Esophagus muscularis mucosa (tissue), 4 donors: ENCODE measurements at regions not wholly inside any gene's neighbourhood (a gene's known extent, or its start where the extent isn't known, plus 50 kb on each side); places are given as distances from the start of the nearest gene placed in this dataset.

Experiments used
- DNase-seq: peaks from one replicate; pipeline ENCODE4 v3.0.0-alpha.2; 2017; ENCODE audit errors: extremely low spot score
- H3K27ac ChIP-seq, 4 donors: fragments of 200-600 bp; sonication (generic); replicated peaks in 1 of 4; 1 replicate in 3 of 4; 2 replicates in 1 of 4; pipeline ENCODE4 v1.5.1; 2016 to 2019; ENCODE audit warnings: mild to moderate bottlenecking in 1 of 4
- H3K27me3 ChIP-seq, 4 donors: fragments of 200-600 bp; sonication (generic); one replicate each; pipeline versions ENCODE4 v1.5.1 to v1.6.0; 2016 to 2019
- H3K36me3 ChIP-seq, 4 donors: fragments of 200-600 bp; sonication (generic); one replicate each; pipeline ENCODE4 v1.5.1; 2016 to 2019
- H3K4me1 ChIP-seq, 4 donors: fragments of 200-600 bp; sonication (generic); one replicate each; pipeline ENCODE4 v1.5.1; 2016 to 2019
- H3K4me3 ChIP-seq, 4 donors: fragments of 200-600 bp; sonication (generic); 1 replicate in 2 of 4; 2 replicates in 2 of 4; pipeline ENCODE4 v1.5.1; 2016 to 2019; ENCODE audit warnings: mild to moderate bottlenecking in 4 of 4, moderate library complexity in 1 of 4
- H3K9me3 ChIP-seq, 4 donors: fragments of 200-600 bp; sonication (generic); 1 replicate in 3 of 4; 2 replicates in 1 of 4; pipeline ENCODE4 v1.5.1; 2016 to 2019
- EP300 ChIP-seq: sonication (generic); formaldehyde crosslinking; IDR thresholded peaks from one replicate; pipeline ENCODE4 v1.6.1; 2017; ENCODE audit warnings: antibody characterized with exemption
- POLR2A ChIP-seq: fragments of 450-650 bp; IDR thresholded peaks from one replicate; pipeline ENCODE4 v1.6.1; 2017; ENCODE audit warnings: antibody characterized with exemption, moderate library complexity, mild to moderate bottlenecking, low read depth
- POLR2AphosphoS5 ChIP-seq, 2 donors: sonication (generic); formaldehyde crosslinking; IDR thresholded peaks; one replicate each; pipeline ENCODE4 v1.6.1; 2017; ENCODE audit warnings: antibody characterized with exemption in 2 of 2
- WGBS: methylation state at CpG from one replicate; pipeline ENCODE4 v1.1.5; 2018; 5-methylcytosine and 5-hydroxymethylcytosine counted together
- intact Hi-C: fragments of 100-400 bp; cut with DNase I; formaldehyde crosslinking; loops from one replicate; pipeline ENCODE4 v1.15.1; 2023
- TF ChIP-seq, protein P1 (sequence below), 3 experiments: fragments of 200-600 bp in 2 of 3; fragments of 450-650 bp in 1 of 3; sonication (generic) in 2 of 3; IDR thresholded peaks; one replicate each; pipeline ENCODE4 v1.5.1; 2017 to 2019; ENCODE audit warnings: antibody characterized with exemption in 3 of 3, mild to moderate bottlenecking in 2 of 3, moderate library complexity in 1 of 3

DNA sequence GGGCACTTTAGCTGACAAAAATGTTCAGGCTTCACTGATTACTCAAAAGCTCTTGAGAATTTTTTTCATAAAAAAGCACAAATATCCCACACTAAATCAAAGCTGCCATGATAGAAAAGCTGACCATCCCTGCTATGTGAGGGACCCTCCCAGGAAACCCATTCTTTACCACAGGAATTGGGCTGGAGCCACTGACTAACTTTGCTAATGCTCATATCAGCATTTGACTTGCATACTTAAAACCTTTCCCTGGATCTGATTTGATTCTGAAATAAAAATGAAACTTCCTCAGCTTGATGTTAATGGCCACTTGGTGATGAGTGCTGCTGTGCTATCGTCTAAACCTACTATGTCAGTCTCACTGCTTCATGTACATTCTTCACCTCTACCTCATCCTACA, 243.6 kb downstream of the PRELID2 start:
- Histone ChIP-seq H3K4me1 (no peaks in the 10 kb centered on the region), H3K27me3 (no peaks in the 10 kb centered on the region), H3K27ac (no peak overlapping the region), H3K36me3 (no peaks in the 10 kb centered on the region), H3K4me3 (no peak overlapping the region), H3K9me3 (no peaks in the 10 kb centered on the region)
- TF ChIP-seq POLR2AphosphoS5 (IDR thresholded peaks at IDR 0.05) (no peak), EP300 (no peak), POLR2A (no peak)
- TF ChIP-seq, protein P1, sequence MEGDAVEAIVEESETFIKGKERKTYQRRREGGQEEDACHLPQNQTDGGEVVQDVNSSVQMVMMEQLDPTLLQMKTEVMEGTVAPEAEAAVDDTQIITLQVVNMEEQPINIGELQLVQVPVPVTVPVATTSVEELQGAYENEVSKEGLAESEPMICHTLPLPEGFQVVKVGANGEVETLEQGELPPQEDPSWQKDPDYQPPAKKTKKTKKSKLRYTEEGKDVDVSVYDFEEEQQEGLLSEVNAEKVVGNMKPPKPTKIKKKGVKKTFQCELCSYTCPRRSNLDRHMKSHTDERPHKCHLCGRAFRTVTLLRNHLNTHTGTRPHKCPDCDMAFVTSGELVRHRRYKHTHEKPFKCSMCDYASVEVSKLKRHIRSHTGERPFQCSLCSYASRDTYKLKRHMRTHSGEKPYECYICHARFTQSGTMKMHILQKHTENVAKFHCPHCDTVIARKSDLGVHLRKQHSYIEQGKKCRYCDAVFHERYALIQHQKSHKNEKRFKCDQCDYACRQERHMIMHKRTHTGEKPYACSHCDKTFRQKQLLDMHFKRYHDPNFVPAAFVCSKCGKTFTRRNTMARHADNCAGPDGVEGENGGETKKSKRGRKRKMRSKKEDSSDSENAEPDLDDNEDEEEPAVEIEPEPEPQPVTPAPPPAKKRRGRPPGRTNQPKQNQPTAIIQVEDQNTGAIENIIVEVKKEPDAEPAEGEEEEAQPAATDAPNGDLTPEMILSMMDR (IDR thresholded peaks at IDR 0.05), result no peak
- no peak for DNase-seq
- WGBS, result 94% methylated on average over 1 of the region's 1 CpG
- intact Hi-C loops, result no loop called here

- TF ChIP-seq POLR2A, result no peak
- H3K27me3 ChIP-seq, result no peaks in the 10 kb centered on the region
- DNase-seq, result no peak
- no peak overlapping the region for H3K4me3 ChIP-seq
- intact Hi-C loops, result no loop called here
- 79% methylated on average over 2 of the region's 2 CpGs for WGBS
- H3K36me3 ChIP-seq, result no peaks in the 10 kb centered on the region
- H3K4me1 ChIP-seq, result no peaks in the 10 kb centered on the region
- no peak overlapping the region for H3K27ac ChIP-seq
- H3K9me3 ChIP-seq, result peaks cover 0 to under 1% (median 0%) of the 10 kb centered on the region in 4 donors
Measured at GRCh38 chr5:145589063-145589462, 246.1 kb downstream of the PRELID2 start.

DNA sequence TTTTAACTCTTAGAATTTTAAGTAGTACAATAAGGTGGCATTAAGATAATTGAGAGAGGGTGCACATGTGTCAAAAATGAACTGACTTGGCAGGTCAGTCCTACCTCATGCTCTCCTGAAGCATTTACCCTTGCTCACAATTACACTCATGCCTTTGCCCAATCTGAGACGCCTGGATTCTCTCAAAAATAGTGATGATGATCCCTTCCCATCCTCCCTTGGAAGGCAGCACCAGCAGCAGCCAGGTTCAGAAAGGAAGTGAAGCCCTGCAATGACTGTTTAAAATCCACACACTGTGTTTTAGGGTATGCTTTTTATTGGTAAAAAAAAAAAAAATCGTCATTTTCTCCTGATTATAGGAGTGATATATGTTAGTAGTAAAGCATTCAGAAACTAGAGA, 246.6 kb downstream of the PRELID2 start:
- Histone ChIP-seq H3K36me3 (no peaks in the 10 kb centered on the region), H3K27ac (no peak overlapping the region), H3K9me3 (peaks cover 0 to 4% (median 0%) of the 10 kb centered on the region in 4 donors), H3K4me3 (no peak overlapping the region), H3K27me3 (no peaks in the 10 kb centered on the region), H3K4me1 (no peaks in the 10 kb centered on the region)
- DNase-seq, result no peak
- intact Hi-C loops, result no loop called here
- TF ChIP-seq POLR2A (no peak), POLR2AphosphoS5 (IDR thresholded peaks at IDR 0.05) (no peak), EP300 (no peak)
- TF ChIP-seq, protein P1 (IDR thresholded peaks at IDR 0.05), result no peak
- 67% methylated on average over 2 of the region's 2 CpGs for WGBS

DNA sequence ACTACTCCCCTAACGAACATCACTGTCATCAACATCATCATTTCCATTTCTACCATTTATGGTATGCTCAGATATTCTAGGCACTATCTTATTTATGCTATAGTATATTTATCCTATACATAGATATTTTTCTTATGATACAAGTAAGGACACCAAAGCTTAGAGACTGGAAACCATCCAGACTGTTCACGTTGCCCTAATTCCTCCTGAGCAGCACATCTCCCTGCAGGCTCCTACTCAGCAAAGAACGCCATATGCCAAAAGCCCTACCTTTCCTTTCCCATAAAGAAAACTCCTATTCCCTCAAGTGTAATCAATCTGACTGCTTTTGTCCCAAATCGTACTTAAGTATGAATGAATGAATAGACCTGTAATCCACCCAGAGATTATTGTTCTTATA, 247.0 kb downstream of the PRELID2 start:
- Histone ChIP-seq H3K36me3 (no peaks in the 10 kb centered on the region), H3K27me3 (no peaks in the 10 kb centered on the region), H3K4me1 (no peaks in the 10 kb centered on the region), H3K9me3 (peaks cover 0 to 4% (median 0%) of the 10 kb centered on the region in 4 donors), H3K27ac (no peak overlapping the region), H3K4me3 (no peak overlapping the region)
- DNase-seq, result no peak
- intact Hi-C loops, result no loop called here
- 72% methylated on average over 4 of the region's 4 CpGs for WGBS
- TF ChIP-seq POLR2A (no peak), POLR2AphosphoS5 (IDR thresholded peaks at IDR 0.05) (no peak), EP300 (no peak)
- TF ChIP-seq, protein P1 (IDR thresholded peaks at IDR 0.05), result no peak

DNA sequence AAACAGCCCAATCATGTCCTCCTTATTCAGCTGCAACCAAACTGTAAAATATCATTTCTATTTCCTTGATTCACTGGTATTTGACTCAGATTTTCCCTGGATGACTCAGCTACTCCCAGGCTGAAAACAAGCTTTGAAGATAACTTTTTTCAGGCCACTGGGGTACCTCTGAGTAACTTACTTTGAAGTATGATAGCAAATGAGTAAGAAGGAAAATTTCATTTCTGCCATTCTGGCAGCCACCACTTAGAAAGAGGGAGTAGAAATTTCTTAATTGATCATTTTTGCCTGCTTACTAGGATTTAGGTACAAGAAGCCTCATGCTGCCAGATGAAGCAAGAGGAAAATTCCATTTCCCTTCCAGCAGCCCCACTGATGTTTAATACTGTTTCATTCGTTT, 247.4 kb downstream of the PRELID2 start:
- no peak for DNase-seq
- no peak overlapping the region for H3K4me3 ChIP-seq
- H3K27ac ChIP-seq, result no peak overlapping the region
- peaks cover 0 to 4% (median 0%) of the 10 kb centered on the region in 4 donors for H3K9me3 ChIP-seq
- 41% methylated on average over 1 of the region's 1 CpG for WGBS
- H3K27me3 ChIP-seq, result no peaks in the 10 kb centered on the region
- intact Hi-C loops, result no loop called here
- no peak for TF ChIP-seq EP300
- TF ChIP-seq, protein P1 (IDR thresholded peaks at IDR 0.05), result no peak
- no peak for TF ChIP-seq POLR2A
- no peak for TF ChIP-seq POLR2AphosphoS5 (IDR thresholded peaks at IDR 0.05)
- H3K36me3 ChIP-seq, result no peaks in the 10 kb centered on the region
- H3K4me1 ChIP-seq, result no peaks in the 10 kb centered on the region
